ENCODE measurements at regions not wholly inside any gene's neighbourhood (a gene's known extent, or its start where the extent isn't known, plus 50 kb on each side); places are given as distances from the start of the nearest gene placed in this dataset.

GRCh38 chr16:85398050-85398451 is 215.1 kb upstream of the GSE1 start:
- Histone ChIP-seq H3K27ac (no peak overlapping the region), H3K9me3 (no peaks in the 10 kb centered on the region), H3K4me3 (no peak overlapping the region), H3K4me1 (peaks cover 5 to 15% of the 10 kb centered on the region in 2 donors), H3K27me3 (no peaks in the 10 kb centered on the region), H3K36me3 (no peaks in the 10 kb centered on the region)
- DNase-seq: no peak
- intact Hi-C loops (cut with DNase I; ENCODE audit: low total_unique reads): no loop called here
- TF ChIP-seq, protein P1, sequence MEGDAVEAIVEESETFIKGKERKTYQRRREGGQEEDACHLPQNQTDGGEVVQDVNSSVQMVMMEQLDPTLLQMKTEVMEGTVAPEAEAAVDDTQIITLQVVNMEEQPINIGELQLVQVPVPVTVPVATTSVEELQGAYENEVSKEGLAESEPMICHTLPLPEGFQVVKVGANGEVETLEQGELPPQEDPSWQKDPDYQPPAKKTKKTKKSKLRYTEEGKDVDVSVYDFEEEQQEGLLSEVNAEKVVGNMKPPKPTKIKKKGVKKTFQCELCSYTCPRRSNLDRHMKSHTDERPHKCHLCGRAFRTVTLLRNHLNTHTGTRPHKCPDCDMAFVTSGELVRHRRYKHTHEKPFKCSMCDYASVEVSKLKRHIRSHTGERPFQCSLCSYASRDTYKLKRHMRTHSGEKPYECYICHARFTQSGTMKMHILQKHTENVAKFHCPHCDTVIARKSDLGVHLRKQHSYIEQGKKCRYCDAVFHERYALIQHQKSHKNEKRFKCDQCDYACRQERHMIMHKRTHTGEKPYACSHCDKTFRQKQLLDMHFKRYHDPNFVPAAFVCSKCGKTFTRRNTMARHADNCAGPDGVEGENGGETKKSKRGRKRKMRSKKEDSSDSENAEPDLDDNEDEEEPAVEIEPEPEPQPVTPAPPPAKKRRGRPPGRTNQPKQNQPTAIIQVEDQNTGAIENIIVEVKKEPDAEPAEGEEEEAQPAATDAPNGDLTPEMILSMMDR (IDR thresholded peaks at IDR 0.05 in 4 of 5, conservative IDR thresholded peaks at IDR 0.05 in 1 of 5): no peak
- no peak for TF ChIP-seq POLR2A (IDR thresholded peaks at IDR 0.05)
- ATAC-seq: no peak
- in situ Hi-C loops (cut with MboI; ENCODE audit: low sequenced_read_pairs in 4 of 4): no loop called here

DNA sequence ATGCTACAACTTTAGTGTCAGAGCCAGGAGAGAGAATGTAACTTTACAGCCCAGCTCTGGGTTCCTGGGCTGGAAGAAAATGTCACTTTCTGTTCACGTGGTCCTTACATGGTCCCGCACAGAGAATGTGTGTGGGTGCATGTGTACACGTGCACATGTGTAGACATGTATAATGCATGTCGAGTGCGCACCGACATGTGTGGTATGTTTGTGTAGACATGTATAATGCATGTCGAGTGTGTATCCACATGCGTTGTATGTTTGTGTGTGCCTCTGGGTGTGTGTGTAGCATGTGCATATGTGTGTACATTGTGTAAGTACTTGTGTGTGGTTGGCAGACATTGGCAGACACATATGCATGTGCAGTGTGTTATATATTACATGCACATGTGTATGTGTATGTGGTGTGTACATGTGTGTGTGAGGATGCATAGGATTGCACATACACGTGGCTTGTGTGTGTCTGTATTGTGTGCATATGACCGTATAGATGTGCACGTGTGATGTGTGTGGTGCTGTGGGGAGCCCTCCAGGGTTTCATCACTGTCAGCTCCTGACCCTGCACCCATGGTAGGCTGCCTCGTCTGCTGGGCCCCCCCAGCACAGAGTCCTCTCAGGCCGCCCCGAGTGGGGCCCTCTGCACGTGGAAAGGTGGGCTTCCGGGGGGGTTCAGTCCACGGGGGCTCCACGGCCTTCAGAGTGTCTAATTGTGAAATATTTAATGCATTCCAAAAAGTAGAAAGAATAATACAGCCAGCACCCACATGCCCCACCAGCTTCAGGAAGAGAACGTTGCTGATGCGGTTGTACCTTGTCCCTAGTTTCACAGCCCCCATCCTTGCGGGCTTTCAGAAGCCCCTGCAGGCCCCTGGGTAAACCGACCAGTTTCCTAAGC is 214.2 kb upstream of the GSE1 start:
- H3K4me1 ChIP-seq: peaks cover 5 to 15% of the 10 kb centered on the region in 2 donors
- intact Hi-C loops (cut with DNase I; ENCODE audit: low total_unique reads): no loop called here
- H3K27ac ChIP-seq: no peak overlapping the region
- TF ChIP-seq, protein P1 (IDR thresholded peaks at IDR 0.05 in 4 of 5, conservative IDR thresholded peaks at IDR 0.05 in 1 of 5): no peak
- TF ChIP-seq POLR2A (IDR thresholded peaks at IDR 0.05): no peak
- H3K9me3 ChIP-seq: no peaks in the 10 kb centered on the region
- H3K36me3 ChIP-seq: no peaks in the 10 kb centered on the region
- no peaks in the 10 kb centered on the region for H3K27me3 ChIP-seq
- no peak for DNase-seq
- in situ Hi-C loops (cut with MboI; ENCODE audit: low sequenced_read_pairs in 4 of 4): no loop called here
- no peak for ATAC-seq
- no peak overlapping the region for H3K4me3 ChIP-seq

DNA sequence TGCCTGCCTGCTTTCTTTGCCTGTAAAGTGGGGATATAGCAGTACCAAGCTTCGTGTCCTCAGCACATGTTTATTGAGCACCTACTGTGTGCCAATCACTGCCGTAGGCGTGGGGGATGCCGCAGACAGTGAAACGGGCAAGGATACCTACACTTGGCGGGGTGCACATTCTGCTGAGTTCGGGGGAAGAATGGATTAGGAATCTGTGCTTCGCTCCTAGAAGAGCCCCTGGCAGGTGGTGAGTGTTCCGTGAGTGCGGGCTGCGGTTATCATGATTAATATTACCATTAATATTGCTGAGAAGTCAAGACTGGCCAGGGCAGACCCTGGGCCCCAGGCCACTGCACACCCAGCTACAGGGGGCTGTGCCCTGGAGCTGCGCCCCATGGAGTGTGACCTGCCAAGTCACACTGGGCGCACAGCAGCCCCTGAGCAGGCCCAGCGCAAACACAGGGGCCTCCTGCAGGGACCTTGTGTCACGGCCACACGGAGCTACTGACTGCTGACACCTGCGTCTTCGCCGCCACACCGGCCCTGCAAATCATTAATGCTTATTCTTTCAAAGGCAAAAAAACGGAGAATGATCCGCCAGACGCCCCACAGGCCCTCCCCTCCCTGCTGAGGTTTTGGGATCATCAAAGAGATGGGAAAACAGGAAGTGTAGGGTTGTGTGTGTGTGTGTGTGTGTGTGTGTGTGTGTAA is 213.4 kb upstream of the GSE1 start:
- ATAC-seq: no peak
- intact Hi-C loops (cut with DNase I; ENCODE audit: low total_unique reads): no loop called here
- H3K36me3 ChIP-seq: no peaks in the 10 kb centered on the region
- DNase-seq: no peak
- H3K27me3 ChIP-seq: no peaks in the 10 kb centered on the region
- in situ Hi-C loops (cut with MboI; ENCODE audit: low sequenced_read_pairs in 4 of 4): loop anchor here in 1 of 4 donors (25.0 kb wide), 1 partner anchor 313 kb away; no protein-coding TSS in a partner anchor
- peaks cover 5 to 15% of the 10 kb centered on the region in 2 donors for H3K4me1 ChIP-seq
- no peaks in the 10 kb centered on the region for H3K9me3 ChIP-seq
- no peak overlapping the region for H3K27ac ChIP-seq
- H3K4me3 ChIP-seq: no peak overlapping the region
- TF ChIP-seq POLR2A (IDR thresholded peaks at IDR 0.05): no peak
- TF ChIP-seq, protein P1 (IDR thresholded peaks at IDR 0.05 in 4 of 5, conservative IDR thresholded peaks at IDR 0.05 in 1 of 5): no peak

DNA sequence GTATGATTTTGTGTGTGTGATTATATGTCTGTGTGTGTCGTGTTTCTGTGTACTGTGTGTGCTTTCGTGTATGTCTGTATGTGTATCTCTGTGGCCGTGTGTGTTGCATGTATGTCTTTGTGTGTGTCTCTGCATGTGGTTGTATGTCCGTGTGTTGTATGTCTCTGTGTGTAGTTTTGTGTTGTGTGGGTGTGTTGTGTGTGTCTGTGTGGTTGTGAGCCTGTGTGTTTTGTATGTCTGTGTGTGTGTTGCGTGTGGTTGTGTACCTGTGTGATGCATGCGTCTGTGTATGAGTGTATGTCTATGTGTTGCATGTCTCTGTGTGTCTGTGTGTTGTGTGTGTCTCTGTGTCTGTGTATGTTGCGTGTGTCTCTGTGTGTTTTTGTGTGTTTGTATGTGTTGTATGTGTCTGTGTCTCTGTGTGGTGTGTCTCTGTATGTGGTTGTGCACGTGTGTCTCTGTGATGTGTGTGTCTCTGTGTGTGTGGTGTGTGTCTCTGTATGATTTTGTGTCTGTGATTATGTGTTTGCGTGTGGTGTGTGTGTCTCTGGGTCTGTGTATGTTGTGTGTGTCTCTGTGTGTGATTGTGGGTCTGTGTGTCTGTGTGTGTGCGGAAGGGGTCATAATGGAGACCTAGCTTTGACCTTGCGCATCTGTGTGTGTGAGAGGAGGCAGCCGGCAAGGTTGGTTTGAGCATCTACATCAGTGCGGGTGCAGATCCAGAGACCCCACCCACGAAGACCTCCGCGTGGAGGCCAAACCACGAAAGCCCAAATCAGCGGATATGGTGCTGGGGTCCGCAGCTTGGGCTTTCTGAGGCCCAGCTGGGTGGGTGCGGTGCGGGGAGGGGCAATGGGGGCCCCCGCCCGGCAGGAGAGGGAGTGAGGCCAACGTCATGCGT is 212.6 kb upstream of the GSE1 start:
- H3K4me1 ChIP-seq: peaks cover 0 to 7% of the 10 kb centered on the region in 2 donors
- TF ChIP-seq, protein P1 (IDR thresholded peaks at IDR 0.05 in 4 of 5, conservative IDR thresholded peaks at IDR 0.05 in 1 of 5): no peak
- no peak for TF ChIP-seq POLR2A (IDR thresholded peaks at IDR 0.05)
- intact Hi-C loops (cut with DNase I; ENCODE audit: low total_unique reads) (no loop called here), in situ Hi-C loops (cut with MboI; ENCODE audit: low sequenced_read_pairs in 4 of 4) (loop anchor here in 1 of 4 donors (25.0 kb wide), 1 partner anchor 312 kb away; no protein-coding TSS in a partner anchor)
- H3K9me3 ChIP-seq: no peaks in the 10 kb centered on the region
- H3K27ac ChIP-seq: no peak overlapping the region
- no peaks in the 10 kb centered on the region for H3K36me3 ChIP-seq
- H3K27me3 ChIP-seq: no peaks in the 10 kb centered on the region
- no peak for ATAC-seq
- H3K4me3 ChIP-seq: no peak overlapping the region
- DNase-seq: no peak
